Trophoblast cell (in vitro differentiated cells and primary cell): ENCODE measurements at regions not wholly inside any gene's neighbourhood (a gene's known extent, or its start where the extent isn't known, plus 50 kb on each side); places are given as distances from the start of the nearest gene placed in this dataset.
"Not testable (repeated sequence)": the region's sequence is repeated elsewhere in the genome, so short reads cannot be mapped to it uniquely, and the experiment has no call there.

ENCODE experiments used
- DNase-seq, 2 donors: peaks; one replicate each; pipeline ENCODE4 v3.0.0-alpha.2; 2016
- H2AFZ ChIP-seq: 2 replicates; pipeline ENCODE4 v1.6.1; 2013; ENCODE audit warnings: low read length, moderate library complexity, mild to moderate bottlenecking; ENCODE audit not compliant: insufficient read depth, poor library complexity
- H2AK5ac ChIP-seq: 2 replicates; pipeline ENCODE4 v1.6.1; 2013; ENCODE audit warnings: mild to moderate bottlenecking, low read length
- H2BK120ac ChIP-seq: 2 replicates; pipeline ENCODE4 v1.6.1; 2013; ENCODE audit warnings: low read length, mild to moderate bottlenecking, moderate library complexity; ENCODE audit not compliant: insufficient read depth, poor library complexity
- H2BK12ac ChIP-seq: 2 replicates; pipeline ENCODE4 v1.6.1; 2013; ENCODE audit warnings: mild to moderate bottlenecking, low read length, moderate library complexity
- H2BK5ac ChIP-seq: 2 replicates; pipeline ENCODE4 v1.6.1; 2013; ENCODE audit warnings: low read length, low read depth, moderate library complexity, mild to moderate bottlenecking; ENCODE audit not compliant: poor library complexity
- H3K14ac ChIP-seq: 2 replicates; pipeline ENCODE4 v1.6.1; 2013; ENCODE audit warnings: mild to moderate bottlenecking, low read length
- H3K18ac ChIP-seq: 2 replicates; pipeline ENCODE4 v1.6.1; 2013; ENCODE audit warnings: mild to moderate bottlenecking, low read length
- H3K23ac ChIP-seq: 2 replicates; pipeline ENCODE4 v1.6.1; 2013; ENCODE audit warnings: low read length
- H3K27ac ChIP-seq: 2 replicates; pipeline ENCODE4 v1.5.1; 2013; ENCODE audit warnings: low read depth, mild to moderate bottlenecking, inconsistent platforms, low read length, moderate library complexity
- H3K27me3 ChIP-seq: 2 replicates; pipeline ENCODE4 v1.6.1; 2013; ENCODE audit warnings: inconsistent platforms, mild to moderate bottlenecking, low read length, moderate library complexity; ENCODE audit not compliant: insufficient read depth
- H3K36me3 ChIP-seq, 2 experiments: 1 replicate in 1 of 2; 2 replicates in 1 of 2; pipeline ENCODE4 v1.6.1; 2013; ENCODE audit warnings: low read length in 2 of 2, mild to moderate bottlenecking in 2 of 2, moderate library complexity in 1 of 2; ENCODE audit not compliant: insufficient read depth in 2 of 2, control insufficient read depth in 1 of 2
- H3K4ac ChIP-seq: 2 replicates; pipeline ENCODE4 v1.6.1; 2013; ENCODE audit warnings: low read depth, mild to moderate bottlenecking, low read length, moderate library complexity
- H3K4me1 ChIP-seq, 2 experiments: 1 replicate in 1 of 2; 2 replicates in 1 of 2; pipeline ENCODE4 v1.6.1; 2013; ENCODE audit warnings: low read length in 2 of 2, mild to moderate bottlenecking in 2 of 2, moderate library complexity in 1 of 2; ENCODE audit not compliant: insufficient read depth in 2 of 2, control insufficient read depth in 1 of 2
- H3K4me2 ChIP-seq: 2 replicates; pipeline ENCODE4 v1.6.1; 2013; ENCODE audit warnings: inconsistent platforms, mild to moderate bottlenecking, low read length, moderate library complexity
- H3K4me3 ChIP-seq: 2 replicates; pipeline ENCODE4 v1.5.1; 2013; ENCODE audit warnings: mild to moderate bottlenecking, low read depth, low read length, inconsistent platforms
- H3K79me1 ChIP-seq: one replicate; pipeline ENCODE4 v1.6.1; 2013; ENCODE audit warnings: low read length
- H3K79me2 ChIP-seq: 2 replicates; pipeline ENCODE4 v1.6.1; 2013; ENCODE audit warnings: low read length, mild to moderate bottlenecking; ENCODE audit not compliant: control insufficient read depth, insufficient read depth, poor library complexity
- H3K9ac ChIP-seq: 2 replicates; pipeline ENCODE4 v1.6.1; 2013; ENCODE audit warnings: mild to moderate bottlenecking, low read length
- H3K9me3 ChIP-seq: 2 replicates; pipeline ENCODE4 v1.6.1; 2013; ENCODE audit warnings: low read depth, mild to moderate bottlenecking, control low read depth, inconsistent platforms, low read length; ENCODE audit not compliant: insufficient read depth
- H4K12ac ChIP-seq: 2 replicates; pipeline ENCODE4 v1.6.1; 2013; ENCODE audit warnings: low read depth, mild to moderate bottlenecking, low read length, moderate library complexity
- H4K8ac ChIP-seq: 2 replicates; pipeline ENCODE4 v1.6.1; 2013; ENCODE audit warnings: low read depth, mild to moderate bottlenecking, low read length, moderate library complexity
- H4K91ac ChIP-seq: one replicate; pipeline ENCODE4 v1.6.1; 2013; ENCODE audit warnings: low read depth, mild to moderate bottlenecking, low read length, moderate library complexity
- WGBS: extraction: QIAGEN DNeasy Blood & Tissue Kit; methylation state at CpG from one replicate; pipeline ENCODE4 v1.1.7; 2013; ENCODE audit warnings: missing lambda C conversion rate; ENCODE audit not compliant: insufficient read length, insufficient coverage; ENCODE audit errors: extremely low coverage; 5-methylcytosine and 5-hydroxymethylcytosine counted together

DNA sequence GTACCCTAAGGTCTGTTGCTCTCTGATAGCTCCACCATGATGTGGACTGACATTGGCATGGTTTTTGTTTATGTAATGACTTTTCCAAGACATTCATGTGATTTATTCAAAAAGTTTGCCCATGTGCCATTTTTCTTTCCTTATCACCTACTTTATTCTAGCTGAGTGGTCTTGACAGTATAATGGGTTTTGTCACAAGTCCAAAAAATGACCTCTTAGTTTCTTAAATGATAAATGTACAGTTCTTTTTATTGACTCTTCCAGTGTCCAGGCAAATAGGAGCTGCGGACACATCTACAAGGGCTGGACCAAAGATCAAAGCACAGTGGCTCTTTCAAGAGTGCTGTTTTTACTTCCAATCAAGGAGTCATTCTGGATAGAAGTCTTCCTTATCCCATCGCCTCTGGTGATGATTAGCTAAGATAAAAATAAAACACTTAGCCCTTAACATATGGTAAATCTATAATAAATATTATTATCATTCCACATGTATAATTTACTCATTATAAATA lies 141.4 kb downstream of the MMUT start:
- Histone ChIP-seq H2BK5ac (no peak overlapping the region), H3K27ac (no peak overlapping the region), H3K9me3 (no peaks in the 10 kb centered on the region), H3K9ac (no peak overlapping the region), H2AK5ac (no peak overlapping the region), H2AFZ (no peak overlapping the region), H3K79me1 (no peaks in the 10 kb centered on the region), H4K12ac (no peak overlapping the region), H2BK120ac (no peak overlapping the region), H3K36me3 (no peaks in the 10 kb centered on the region), H3K14ac (no peak overlapping the region), H3K79me2 (no peaks in the 10 kb centered on the region), H3K4me3 (no peak overlapping the region), H3K27me3 (no peaks in the 10 kb centered on the region), H3K4ac (no peak overlapping the region), H4K8ac (no peak overlapping the region), H3K4me1 (no peaks in the 10 kb centered on the region), H3K4me2 (no peak overlapping the region), H3K18ac (no peak overlapping the region), H4K91ac (no peak overlapping the region), H2BK12ac (no peak overlapping the region), H3K23ac (no peak overlapping the region)
- DNase-seq, result no peak
- no CpG with 5 or more reads among the region's 2 CpGs for WGBS

DNA sequence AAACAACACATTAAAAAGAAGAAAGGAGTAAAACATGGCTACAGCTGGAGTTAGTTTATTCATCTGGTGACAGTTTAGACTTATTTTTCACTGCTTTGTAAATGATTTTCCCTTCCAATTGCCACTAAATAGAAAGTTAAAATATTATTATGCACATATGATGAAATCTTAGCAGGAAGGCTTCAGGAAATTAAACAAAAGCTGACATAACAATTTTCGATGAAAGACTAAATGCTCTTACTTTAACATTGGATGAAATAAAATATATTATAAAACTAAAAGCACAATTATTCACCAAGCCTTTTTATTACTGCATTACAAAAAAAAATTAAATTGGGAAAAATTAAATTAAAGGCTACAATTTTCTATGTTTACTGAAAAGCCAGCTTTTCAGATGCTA lies 158.0 kb downstream of the MMUT start:
- no CpG with 5 or more reads among the region's 1 CpG for WGBS
- Histone ChIP-seq H3K23ac (no peak overlapping the region), H3K18ac (no peak overlapping the region), H4K91ac (no peak overlapping the region), H3K79me2 (no peaks in the 10 kb centered on the region), H3K27me3 (no peaks in the 10 kb centered on the region), H3K4me3 (no peak overlapping the region), H3K4ac (no peak overlapping the region), H2BK120ac (no peak overlapping the region), H2AK5ac (no peak overlapping the region), H4K12ac (no peak overlapping the region), H3K4me2 (no peak overlapping the region), H3K14ac (no peak overlapping the region), H3K27ac (no peak overlapping the region), H2BK5ac (no peak overlapping the region), H3K9ac (no peak overlapping the region), H3K4me1 (no peaks in the 10 kb centered on the region), H4K8ac (no peak overlapping the region), H2BK12ac (no peak overlapping the region), H2AFZ (no peak overlapping the region), H3K79me1 (no peaks in the 10 kb centered on the region), H3K9me3 (no peaks in the 10 kb centered on the region), H3K36me3 (no peaks in the 10 kb centered on the region)
- DNase-seq, result no peak

GRCh38 chr6:49304393-49304792 lies 158.7 kb downstream of the MMUT start:
- not testable (repeated sequence) for H2BK120ac ChIP-seq, H3K4ac ChIP-seq, H3K14ac ChIP-seq, H2AFZ ChIP-seq, H2AK5ac ChIP-seq, H3K18ac ChIP-seq, H4K12ac ChIP-seq, H3K23ac ChIP-seq, H3K9ac ChIP-seq, H3K79me1 ChIP-seq, H3K9me3 ChIP-seq, DNase-seq, H3K79me2 ChIP-seq, H3K27ac ChIP-seq, H3K27me3 ChIP-seq, H4K8ac ChIP-seq, H3K4me2 ChIP-seq, H3K4me1 ChIP-seq, H2BK5ac ChIP-seq, H3K36me3 ChIP-seq, H2BK12ac ChIP-seq, H4K91ac ChIP-seq, H3K4me3 ChIP-seq
- no CpG with 5 or more reads among the region's 1 CpG for whole genome bisulfite sequencing

DNA sequence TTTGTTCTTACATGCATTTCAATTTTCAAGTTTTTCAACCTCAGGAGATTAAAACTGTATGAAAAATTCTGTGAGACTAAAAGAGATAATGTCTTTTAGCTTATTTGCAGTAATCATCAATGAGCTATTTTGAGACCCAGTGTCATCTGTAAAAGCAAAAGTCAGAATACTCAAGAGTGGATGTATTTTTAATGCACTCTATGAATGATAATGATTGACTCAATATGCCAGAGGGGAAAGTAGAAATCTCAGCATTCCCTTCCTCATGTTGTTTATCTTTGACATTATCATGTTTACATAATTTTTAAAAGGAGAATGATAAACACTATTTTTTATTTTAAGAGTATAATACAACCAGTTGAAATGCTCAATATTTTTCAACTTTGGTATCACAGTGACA lies 162.1 kb downstream of the MMUT start:
- no peak overlapping the region for H2AFZ ChIP-seq
- no peak overlapping the region for H4K12ac ChIP-seq
- no peak for DNase-seq
- no peak overlapping the region for H3K4ac ChIP-seq
- H3K36me3 ChIP-seq, result no peaks in the 10 kb centered on the region
- no peak overlapping the region for H3K14ac ChIP-seq
- no peak overlapping the region for H3K23ac ChIP-seq
- H3K9me3 ChIP-seq, result no peaks in the 10 kb centered on the region
- H3K4me1 ChIP-seq, result no peaks in the 10 kb centered on the region
- H3K79me2 ChIP-seq, result no peaks in the 10 kb centered on the region
- H3K18ac ChIP-seq, result no peak overlapping the region
- H3K4me3 ChIP-seq, result no peak overlapping the region
- H2BK5ac ChIP-seq, result no peak overlapping the region
- no peaks in the 10 kb centered on the region for H3K79me1 ChIP-seq
- H2BK120ac ChIP-seq, result no peak overlapping the region
- no peak overlapping the region for H2BK12ac ChIP-seq
- H3K27me3 ChIP-seq, result no peaks in the 10 kb centered on the region
- no peak overlapping the region for H4K8ac ChIP-seq
- no peak overlapping the region for H3K27ac ChIP-seq
- H2AK5ac ChIP-seq, result no peak overlapping the region
- no peak overlapping the region for H3K4me2 ChIP-seq
- H3K9ac ChIP-seq, result no peak overlapping the region
- H4K91ac ChIP-seq, result no peak overlapping the region
